GM18868 (cell line): ENCODE measurements at regions not wholly inside any gene's neighbourhood (a gene's known extent, or its start where the extent isn't known, plus 50 kb on each side); places are given as distances from the start of the nearest gene placed in this dataset.
"Not testable (repeated sequence)": the region's sequence is repeated elsewhere in the genome, so short reads cannot be mapped to it uniquely, and the experiment has no call there.

Source experiments
- ATAC-seq: cut with Tn5 transposase; IDR thresholded peaks from one replicate; pipeline ENCODE4 v1.9.1; 2021; ENCODE audit warnings: mild to moderate bottlenecking, moderate library complexity; ENCODE audit not compliant: unreplicated experiment

DNA sequence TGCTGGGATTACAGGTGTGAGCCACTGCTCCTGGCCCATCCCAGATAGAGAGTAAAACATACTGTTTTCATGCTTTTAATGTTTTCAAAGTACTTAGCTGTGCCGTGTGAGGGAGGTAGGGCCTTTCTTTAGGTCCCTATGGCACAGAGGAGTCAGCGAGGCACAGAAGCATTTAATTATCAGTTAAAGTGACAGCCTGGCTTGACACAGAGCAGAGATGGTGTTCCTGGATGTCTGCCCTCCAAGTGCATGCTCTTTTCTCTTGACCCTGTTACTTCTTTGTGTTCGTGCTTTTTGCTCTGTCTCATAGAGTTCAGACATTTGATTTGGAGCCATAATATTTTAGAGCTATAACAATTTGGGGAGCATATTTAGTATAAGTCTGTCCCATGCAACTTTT, 199.5 kb downstream of the ANKRD36 start:
- not testable (repeated sequence) for ATAC-seq

GRCh38 chr2:97305426-97305825, 192.5 kb downstream of the ANKRD36 start:
- not testable (repeated sequence) for ATAC-seq

- ATAC-seq, result not testable (repeated sequence)
Measured at GRCh38 chr2:97302881-97303280, 189.9 kb downstream of the ANKRD36 start.

- ATAC-seq, result not testable (repeated sequence)
Measured at GRCh38 chr2:97301771-97302170, 188.8 kb downstream of the ANKRD36 start.
